Thoracic aorta (tissue), 2 donors: ENCODE measurements at regions not wholly inside any gene's neighbourhood (a gene's known extent, or its start where the extent isn't known, plus 50 kb on each side); places are given as distances from the start of the nearest gene placed in this dataset.

Experiments
- ATAC-seq: fragments of 150-250 bp; one replicate; pipeline ENCODE4 v1.8.0; 2017; ENCODE audit warnings: low read depth; ENCODE audit not compliant: insufficient number of reproducible peaks, low FRiP score
- DNase-seq: peaks from one replicate; pipeline ENCODE4 v3.0.0-alpha.2; 2020; ENCODE audit warnings: low spot score
- H3K27ac ChIP-seq, 2 donors: fragments of 200-600 bp; sonication (generic); 1 replicate in 1 of 2; 2 replicates in 1 of 2; pipeline ENCODE4 v1.5.1; 2016; ENCODE audit warnings: mild to moderate bottlenecking in 2 of 2, moderate library complexity in 2 of 2
- H3K27me3 ChIP-seq: fragments of 200-600 bp; sonication (generic); replicated peaks from 2 replicates; pipeline ENCODE4 v1.6.0; 2016; ENCODE audit warnings: mild to moderate bottlenecking; ENCODE audit not compliant: insufficient read depth
- H3K36me3 ChIP-seq: fragments of 200-600 bp; sonication (generic); one replicate; pipeline ENCODE4 v1.5.1; 2016
- H3K4me1 ChIP-seq, 2 donors: fragments of 200-600 bp; sonication (generic); 1 replicate in 1 of 2; 2 replicates in 1 of 2; pipeline versions ENCODE4 v1.5.1 to v1.6.0; 2016; ENCODE audit warnings: low read depth in 2 of 2, mild to moderate bottlenecking in 1 of 2; ENCODE audit not compliant: control insufficient read depth in 1 of 2
- H3K4me3 ChIP-seq: fragments of 200-600 bp; sonication (generic); 2 replicates; pipeline ENCODE4 v1.5.1; 2016; ENCODE audit warnings: mild to moderate bottlenecking
- H3K9me3 ChIP-seq: fragments of 200-600 bp; sonication (generic); 2 replicates; pipeline ENCODE4 v1.5.1; 2016
- TF ChIP-seq, protein P1 (sequence below): fragments of 200-600 bp; sonication (generic); IDR thresholded peaks from one replicate; pipeline ENCODE4 v1.5.1; 2019; ENCODE audit warnings: antibody characterized with exemption

DNA sequence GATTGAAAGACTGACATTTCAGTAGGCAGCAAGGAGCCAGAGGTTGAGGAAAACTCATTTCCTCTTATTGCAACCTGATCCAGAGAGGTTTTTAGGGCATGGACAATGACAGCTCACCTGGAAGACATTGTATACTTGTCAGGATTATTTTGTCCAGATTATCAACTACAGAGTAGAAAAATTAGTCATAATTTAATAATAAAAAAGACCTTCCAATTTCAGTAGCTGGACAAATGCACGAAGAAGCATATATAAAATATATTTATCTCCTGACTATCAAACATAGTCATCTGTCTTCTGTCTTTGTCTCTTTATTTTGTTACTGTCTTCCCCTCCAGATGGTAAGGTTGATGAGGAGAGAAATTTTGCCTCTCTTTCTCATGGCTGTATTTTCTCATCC lies 330.6 kb upstream of the RAG2 start:
- Histone ChIP-seq H3K4me1 (no peaks in the 10 kb centered on the region), H3K36me3 (no peaks in the 10 kb centered on the region), H3K4me3 (no peak overlapping the region), H3K27me3 (no peaks in the 10 kb centered on the region), H3K27ac (no peak overlapping the region), H3K9me3 (no peaks in the 10 kb centered on the region)
- DNase-seq = no peak
- TF ChIP-seq, protein P1, sequence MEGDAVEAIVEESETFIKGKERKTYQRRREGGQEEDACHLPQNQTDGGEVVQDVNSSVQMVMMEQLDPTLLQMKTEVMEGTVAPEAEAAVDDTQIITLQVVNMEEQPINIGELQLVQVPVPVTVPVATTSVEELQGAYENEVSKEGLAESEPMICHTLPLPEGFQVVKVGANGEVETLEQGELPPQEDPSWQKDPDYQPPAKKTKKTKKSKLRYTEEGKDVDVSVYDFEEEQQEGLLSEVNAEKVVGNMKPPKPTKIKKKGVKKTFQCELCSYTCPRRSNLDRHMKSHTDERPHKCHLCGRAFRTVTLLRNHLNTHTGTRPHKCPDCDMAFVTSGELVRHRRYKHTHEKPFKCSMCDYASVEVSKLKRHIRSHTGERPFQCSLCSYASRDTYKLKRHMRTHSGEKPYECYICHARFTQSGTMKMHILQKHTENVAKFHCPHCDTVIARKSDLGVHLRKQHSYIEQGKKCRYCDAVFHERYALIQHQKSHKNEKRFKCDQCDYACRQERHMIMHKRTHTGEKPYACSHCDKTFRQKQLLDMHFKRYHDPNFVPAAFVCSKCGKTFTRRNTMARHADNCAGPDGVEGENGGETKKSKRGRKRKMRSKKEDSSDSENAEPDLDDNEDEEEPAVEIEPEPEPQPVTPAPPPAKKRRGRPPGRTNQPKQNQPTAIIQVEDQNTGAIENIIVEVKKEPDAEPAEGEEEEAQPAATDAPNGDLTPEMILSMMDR = no peak
- ATAC-seq = no peak

DNA sequence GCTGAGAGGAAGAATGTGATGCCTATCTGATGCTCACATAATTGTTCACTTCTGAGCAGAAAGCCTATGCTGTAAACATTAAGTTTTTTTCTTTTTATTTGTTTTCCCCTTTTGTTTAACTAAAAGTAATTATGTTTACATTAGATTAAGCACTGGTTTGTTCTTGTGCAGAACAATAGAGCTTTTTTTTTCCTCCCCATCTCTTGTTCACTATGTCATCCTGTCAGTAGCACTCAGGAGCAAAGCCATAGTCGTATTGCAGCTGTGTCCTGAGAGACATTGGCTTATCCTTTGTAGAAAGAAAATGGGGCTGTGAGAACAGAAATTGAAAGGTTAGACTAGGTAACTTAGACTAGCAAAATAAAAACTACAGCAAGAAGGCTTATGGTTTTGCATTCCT lies 301.8 kb upstream of the RAG2 start:
- ATAC-seq = no peak
- H3K36me3 ChIP-seq = no peaks in the 10 kb centered on the region
- no peak overlapping the region for H3K27ac ChIP-seq
- no peaks in the 10 kb centered on the region for H3K9me3 ChIP-seq
- no peak overlapping the region for H3K4me3 ChIP-seq
- no peak for DNase-seq
- H3K4me1 ChIP-seq = no peaks in the 10 kb centered on the region
- H3K27me3 ChIP-seq = no peaks in the 10 kb centered on the region
- TF ChIP-seq, protein P1 = no peak

DNA sequence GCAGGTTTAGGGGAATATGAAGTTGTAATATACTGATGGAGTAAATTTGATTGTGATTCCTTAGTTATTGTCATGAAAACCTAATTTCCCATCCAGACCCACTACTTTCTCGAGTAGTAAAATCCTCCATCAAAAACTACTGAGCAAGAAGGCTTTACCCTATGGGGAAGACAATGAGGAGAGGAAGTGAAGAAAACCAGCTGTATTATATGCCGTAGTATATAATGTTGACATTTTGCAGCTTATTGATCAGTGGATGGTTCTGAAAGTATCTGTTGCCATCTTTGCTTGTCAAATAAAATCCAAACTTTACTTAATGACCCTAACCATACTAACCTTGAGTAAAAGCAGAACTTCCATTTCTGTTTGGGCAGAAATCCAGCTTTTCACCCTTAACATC lies 292.8 kb upstream of the RAG2 start:
- no peaks in the 10 kb centered on the region for H3K4me1 ChIP-seq
- ATAC-seq (no peak), DNase-seq (no peak)
- no peak overlapping the region for H3K4me3 ChIP-seq
- H3K27ac ChIP-seq = no peak overlapping the region
- H3K9me3 ChIP-seq = no peaks in the 10 kb centered on the region
- no peaks in the 10 kb centered on the region for H3K36me3 ChIP-seq
- H3K27me3 ChIP-seq = no peaks in the 10 kb centered on the region
- TF ChIP-seq, protein P1 = no peak

DNA sequence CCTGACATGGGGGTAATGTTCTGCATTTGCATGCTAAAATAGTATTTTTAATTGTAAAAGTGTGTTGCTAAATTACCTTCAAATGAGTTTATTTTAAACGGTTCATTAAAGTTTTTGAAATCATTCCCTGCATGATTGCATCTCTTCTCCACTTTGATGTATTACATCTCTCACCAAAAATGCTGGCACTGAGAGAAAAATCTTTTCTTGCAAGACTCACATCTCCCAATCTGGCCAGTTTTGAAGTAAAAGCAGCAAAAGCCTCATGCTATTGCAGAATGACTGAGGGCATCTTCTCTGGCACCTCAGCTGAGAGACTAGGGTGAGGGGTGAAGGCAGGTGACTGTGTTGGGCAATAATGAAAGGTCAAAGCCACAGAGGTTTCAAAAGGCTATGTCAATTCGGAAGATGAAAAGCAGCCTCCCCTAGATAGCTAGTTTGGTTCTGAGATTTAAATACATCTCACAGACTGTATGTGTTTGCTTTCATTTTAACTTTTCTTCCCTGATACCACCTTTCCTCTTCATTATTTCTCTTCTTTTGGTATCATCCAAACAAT lies 292.2 kb upstream of the RAG2 start:
- Histone ChIP-seq H3K27me3 (no peaks in the 10 kb centered on the region), H3K4me3 (no peak overlapping the region), H3K4me1 (no peaks in the 10 kb centered on the region), H3K27ac (no peak overlapping the region), H3K9me3 (no peaks in the 10 kb centered on the region), H3K36me3 (no peaks in the 10 kb centered on the region)
- TF ChIP-seq, protein P1 = no peak
- DNase-seq (no peak), ATAC-seq (no peak)

DNA sequence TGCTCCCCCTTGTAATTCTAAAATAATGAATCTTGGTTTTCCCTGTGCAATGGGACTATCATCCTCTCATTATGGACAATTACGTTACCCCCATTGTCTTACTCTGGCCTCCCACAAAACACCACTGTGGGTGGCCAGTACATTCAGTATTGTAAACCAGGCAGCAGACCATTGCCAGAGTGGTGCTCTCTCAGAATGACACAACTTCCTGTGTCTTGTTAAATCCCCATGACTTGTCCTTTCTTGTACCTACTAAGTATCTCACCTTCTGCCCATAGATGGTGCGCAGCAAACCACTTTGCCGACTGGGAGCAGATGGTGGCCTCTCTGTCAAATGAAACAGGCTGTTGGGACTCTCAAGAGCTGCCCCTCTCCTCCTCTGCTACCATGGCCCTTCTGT lies 287.1 kb upstream of the RAG2 start:
- Histone ChIP-seq H3K9me3 (no peaks in the 10 kb centered on the region), H3K4me3 (no peak overlapping the region), H3K36me3 (no peaks in the 10 kb centered on the region), H3K27ac (no peak overlapping the region), H3K4me1 (no peaks in the 10 kb centered on the region), H3K27me3 (no peaks in the 10 kb centered on the region)
- TF ChIP-seq, protein P1 = no peak
- ATAC-seq (no peak), DNase-seq (no peak)
